AG04449 (cell line): ENCODE measurements at regions not wholly inside any gene's neighbourhood (a gene's known extent, or its start where the extent isn't known, plus 50 kb on each side); places are given as distances from the start of the nearest gene placed in this dataset.

Experiments used
- CTCF ChIA-PET: fragments of 350-600 bp; formaldehyde crosslinking; extraction: SDS; loops from one replicate; lab custom pipeline; 2021; ENCODE audit warnings: antibody characterized with exemption; lab: Yijun Ruan, JAX
- POLR2A ChIA-PET: fragments of 400-600, 350-600 bp; formaldehyde crosslinking; extraction: SDS; loops from one replicate; lab custom pipeline; 2020; ENCODE audit warnings: antibody characterized with exemption, inconsistent platforms; lab: Yijun Ruan, JAX
- DNase-seq: peaks from one replicate; pipeline ENCODE4 v3.0.0-alpha.2; 2010; ENCODE audit warnings: low read depth, low spot score
- H3K4me3 ChIP-seq: 2 replicates; pipeline ENCODE4 v1.5.1; 2011; ENCODE audit warnings: low read depth, mild to moderate bottlenecking, control low read depth, low read length
- CTCF ChIP-seq: IDR thresholded peaks from one replicate; pipeline ENCODE4 v1.5.1; 2011; ENCODE audit warnings: mild to moderate bottlenecking, moderate library complexity, low read length, control low read depth, inconsistent platforms; ENCODE audit not compliant: insufficient read depth; ENCODE audit errors: missing control alignments

- H3K4me3 ChIP-seq: no peak overlapping the region
- ChIA-PET POLR2A (no interaction called here), CTCF (no interaction called here)
- no peak for DNase-seq
- TF ChIP-seq CTCF: no peak
Measured at GRCh38 chr7:96418581-96418980, 96.7 kb upstream of the SLC25A13 start.

- DNase-seq: no peak
- ChIA-PET CTCF (no interaction called here), POLR2A (no interaction called here)
- TF ChIP-seq CTCF: no peak
- no peak overlapping the region for H3K4me3 ChIP-seq
Measured at GRCh38 chr7:96417784-96418183, 95.9 kb upstream of the SLC25A13 start.

GRCh38 chr7:96416599-96416998 lies 94.7 kb upstream of the SLC25A13 start:
- CTCF ChIA-PET: interaction anchor here (0.7 to 0.8 kb wide), 2 partner anchors 13 to 611 kb away, joined by 3 read pairs; no protein-coding TSS in a partner anchor
- H3K4me3 ChIP-seq: no peak overlapping the region
- no peak for DNase-seq
- POLR2A ChIA-PET: no interaction called here
- no peak for TF ChIP-seq CTCF

- ChIA-PET CTCF (interaction anchor here (0.7 to 1.2 kb wide), 3 partner anchors 13 to 611 kb away, joined by 3 to 4 read pairs (median 3); no protein-coding TSS in a partner anchor), POLR2A (no interaction called here)
- TF ChIP-seq CTCF: no peak
- no peak overlapping the region for H3K4me3 ChIP-seq
- no peak for DNase-seq
Measured at GRCh38 chr7:96416116-96416515, 94.2 kb upstream of the SLC25A13 start.

GRCh38 chr7:96415293-96415940 lies 93.5 kb upstream of the SLC25A13 start:
- ChIA-PET CTCF (interaction anchor here (0.8 to 1.2 kb wide), 2 partner anchors 18 to 612 kb away, joined by 3 to 4 read pairs; no protein-coding TSS in a partner anchor), POLR2A (no interaction called here)
- no peak overlapping the region for H3K4me3 ChIP-seq
- DNase-seq: no peak
- TF ChIP-seq CTCF: no peak

GRCh38 chr7:96414931-96415292 lies 93.0 kb upstream of the SLC25A13 start:
- no peak for DNase-seq
- H3K4me3 ChIP-seq: no peak overlapping the region
- CTCF ChIA-PET: interaction anchor here (1.2 kb wide), 1 partner anchor 18 kb away, joined by 4 read pairs; no protein-coding TSS in a partner anchor
- peak; percentile 55 for TF ChIP-seq CTCF
- POLR2A ChIA-PET: no interaction called here
